GM18505 (cell line): ENCODE measurements at regions not wholly inside any gene's neighbourhood (a gene's known extent, or its start where the extent isn't known, plus 50 kb on each side); places are given as distances from the start of the nearest gene placed in this dataset.

Experiments used
- ATAC-seq: cut with Tn5 transposase; IDR thresholded peaks from one replicate; pipeline ENCODE4 v1.9.1; 2021; ENCODE audit not compliant: unreplicated experiment
- POLR2A ChIP-seq: IDR thresholded peaks from 4 replicates; pipeline ENCODE4 v1.6.1; 2011; ENCODE audit warnings: borderline replicate concordance; ENCODE audit not compliant: insufficient read depth, insufficient read length; ENCODE audit errors: extremely low read depth

GRCh38 chr6:147133669-147134068 lies 70.5 kb upstream of the STXBP5 start:
- no peak for TF ChIP-seq POLR2A
- no peak for ATAC-seq

- no peak for ATAC-seq
- no peak for TF ChIP-seq POLR2A
These were observed 69.0 kb upstream of the STXBP5 start for GRCh38 chr6:147135211-147135681.

- no peak for ATAC-seq
- no peak for TF ChIP-seq POLR2A
These were observed 68.2 kb upstream of the STXBP5 start for GRCh38 chr6:147136057-147136456.

GRCh38 chr6:147137986-147138385 lies 66.2 kb upstream of the STXBP5 start:
- ATAC-seq: no peak
- no peak for TF ChIP-seq POLR2A

- no peak for TF ChIP-seq POLR2A
- no peak for ATAC-seq
These were observed 65.4 kb upstream of the STXBP5 start for GRCh38 chr6:147138835-147139234.

- no peak for ATAC-seq
- TF ChIP-seq POLR2A: no peak
These were observed 62.4 kb upstream of the STXBP5 start for GRCh38 chr6:147141711-147142308.

- no peak for TF ChIP-seq POLR2A
- ATAC-seq: no peak
These were observed 61.5 kb upstream of the STXBP5 start for GRCh38 chr6:147142684-147143245.

- TF ChIP-seq POLR2A: no peak
- no peak for ATAC-seq
These were observed 55.1 kb upstream of the STXBP5 start for GRCh38 chr6:147149092-147149491.

GRCh38 chr6:147149826-147150225 lies 54.4 kb upstream of the STXBP5 start:
- ATAC-seq: no peak
- no peak for TF ChIP-seq POLR2A

GRCh38 chr6:147150293-147150692 lies 53.9 kb upstream of the STXBP5 start:
- no peak for ATAC-seq
- no peak for TF ChIP-seq POLR2A
